ENCODE measurements at regions not wholly inside any gene's neighbourhood (a gene's known extent, or its start where the extent isn't known, plus 50 kb on each side); places are given as distances from the start of the nearest gene placed in this dataset.

GRCh38 chrY:19818546-19818945 lies 74.0 kb upstream of the KDM5D start:
- DNase-seq (no peak), ATAC-seq (ENCODE audit: low read depth) (no peak)
- H3K27me3 Mint-ChIP-seq = no peaks in the 10 kb centered on the region
- H3K4me1 Mint-ChIP-seq = peaks cover 7% of the 10 kb centered on the region
- H3K36me3 Mint-ChIP-seq = no peaks in the 10 kb centered on the region
- no peaks in the 10 kb centered on the region for H3K9me3 Mint-ChIP-seq
- no peak overlapping the region for H3K4me3 Mint-ChIP-seq
- POLR2A ChIA-PET = no interaction called here
- H3K27ac Mint-ChIP-seq = no peak overlapping the region

GRCh38 chrY:19816920-19817319 lies 72.4 kb upstream of the KDM5D start:
- H3K4me1 Mint-ChIP-seq = peaks cover 7% of the 10 kb centered on the region
- POLR2A ChIA-PET = no interaction called here
- ATAC-seq (ENCODE audit: low read depth) = no peak
- H3K9me3 Mint-ChIP-seq = no peaks in the 10 kb centered on the region
- DNase-seq = no peak
- no peaks in the 10 kb centered on the region for H3K27me3 Mint-ChIP-seq
- H3K36me3 Mint-ChIP-seq = no peaks in the 10 kb centered on the region
- H3K27ac Mint-ChIP-seq = peak overlapping the region; percentile 50
- H3K4me3 Mint-ChIP-seq = peak overlapping the region; percentile 64

GRCh38 chrY:19816053-19816823 lies 71.7 kb upstream of the KDM5D start:
- ATAC-seq (ENCODE audit: low read depth) (peak; percentile 39), DNase-seq (no peak)
- POLR2A ChIA-PET = no interaction called here

More at GRCh38 chrY:19816053-19816823, 71.7 kb upstream of the KDM5D start:
- peak overlapping the region; percentile 69 for H3K27ac Mint-ChIP-seq
- H3K27me3 Mint-ChIP-seq = no peaks in the 10 kb centered on the region
- H3K36me3 Mint-ChIP-seq = no peaks in the 10 kb centered on the region
- H3K4me3 Mint-ChIP-seq = peak overlapping the region; percentile 69
- no peaks in the 10 kb centered on the region for H3K9me3 Mint-ChIP-seq
- H3K4me1 Mint-ChIP-seq = peaks cover 7% of the 10 kb centered on the region
